ENCODE measurements at regions not wholly inside any gene's neighbourhood (a gene's known extent, or its start where the extent isn't known, plus 50 kb on each side); places are given as distances from the start of the nearest gene placed in this dataset.

DNA sequence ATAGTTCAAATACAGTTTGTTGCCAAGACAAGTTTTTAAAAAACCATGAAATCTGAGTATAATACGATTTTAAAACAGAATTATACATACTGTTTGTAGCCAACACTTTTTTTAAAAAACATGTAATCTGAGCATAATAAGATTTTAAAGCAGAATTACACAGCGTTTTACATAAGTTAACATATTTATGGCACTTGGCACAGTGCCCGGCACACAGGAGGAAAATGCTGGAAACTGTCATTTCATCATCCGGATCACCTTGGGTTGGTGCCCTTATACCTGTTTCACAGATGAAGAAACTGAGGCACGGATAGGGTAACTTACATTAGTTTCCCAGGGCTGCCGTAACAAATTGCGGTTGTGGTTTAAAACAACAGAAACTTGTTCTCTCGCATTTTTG, 193.0 kb downstream of the BMP7 start:
- TF ChIP-seq, protein P1, sequence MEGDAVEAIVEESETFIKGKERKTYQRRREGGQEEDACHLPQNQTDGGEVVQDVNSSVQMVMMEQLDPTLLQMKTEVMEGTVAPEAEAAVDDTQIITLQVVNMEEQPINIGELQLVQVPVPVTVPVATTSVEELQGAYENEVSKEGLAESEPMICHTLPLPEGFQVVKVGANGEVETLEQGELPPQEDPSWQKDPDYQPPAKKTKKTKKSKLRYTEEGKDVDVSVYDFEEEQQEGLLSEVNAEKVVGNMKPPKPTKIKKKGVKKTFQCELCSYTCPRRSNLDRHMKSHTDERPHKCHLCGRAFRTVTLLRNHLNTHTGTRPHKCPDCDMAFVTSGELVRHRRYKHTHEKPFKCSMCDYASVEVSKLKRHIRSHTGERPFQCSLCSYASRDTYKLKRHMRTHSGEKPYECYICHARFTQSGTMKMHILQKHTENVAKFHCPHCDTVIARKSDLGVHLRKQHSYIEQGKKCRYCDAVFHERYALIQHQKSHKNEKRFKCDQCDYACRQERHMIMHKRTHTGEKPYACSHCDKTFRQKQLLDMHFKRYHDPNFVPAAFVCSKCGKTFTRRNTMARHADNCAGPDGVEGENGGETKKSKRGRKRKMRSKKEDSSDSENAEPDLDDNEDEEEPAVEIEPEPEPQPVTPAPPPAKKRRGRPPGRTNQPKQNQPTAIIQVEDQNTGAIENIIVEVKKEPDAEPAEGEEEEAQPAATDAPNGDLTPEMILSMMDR (IDR thresholded peaks at IDR 0.05; ENCODE audit: insufficient read depth, low read depth, low read length, missing control alignments): no peak
- no peak for DNase-seq (ENCODE audit: low read depth)
- no peak overlapping the region for H3K4me3 ChIP-seq (ENCODE audit: low read depth, low read length)

DNA sequence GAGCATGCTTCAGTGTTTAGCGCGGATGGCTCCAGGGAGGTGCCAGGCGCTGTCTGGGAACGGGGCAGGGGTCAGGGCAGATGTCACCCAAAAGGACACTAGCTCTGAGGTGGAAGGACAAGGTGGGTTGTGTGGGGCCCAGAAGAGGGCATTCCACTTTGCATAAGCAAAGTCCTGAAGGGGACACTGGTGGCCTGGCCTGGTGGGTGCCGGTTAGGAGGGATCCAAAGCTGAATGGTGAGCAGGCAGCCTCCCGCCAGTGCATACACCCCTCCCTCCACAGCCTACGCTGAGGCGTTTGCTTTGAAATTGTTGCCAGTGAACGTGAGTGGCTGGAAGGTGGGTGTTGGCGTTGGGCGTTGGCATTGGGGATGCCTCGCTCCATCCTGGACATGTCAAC, 192.1 kb downstream of the BMP7 start:
- TF ChIP-seq, protein P1 (IDR thresholded peaks at IDR 0.05; ENCODE audit: insufficient read depth, low read depth, low read length, missing control alignments): no peak
- no peak overlapping the region for H3K4me3 ChIP-seq (ENCODE audit: low read depth, low read length)
- DNase-seq (ENCODE audit: low read depth): no peak

DNA sequence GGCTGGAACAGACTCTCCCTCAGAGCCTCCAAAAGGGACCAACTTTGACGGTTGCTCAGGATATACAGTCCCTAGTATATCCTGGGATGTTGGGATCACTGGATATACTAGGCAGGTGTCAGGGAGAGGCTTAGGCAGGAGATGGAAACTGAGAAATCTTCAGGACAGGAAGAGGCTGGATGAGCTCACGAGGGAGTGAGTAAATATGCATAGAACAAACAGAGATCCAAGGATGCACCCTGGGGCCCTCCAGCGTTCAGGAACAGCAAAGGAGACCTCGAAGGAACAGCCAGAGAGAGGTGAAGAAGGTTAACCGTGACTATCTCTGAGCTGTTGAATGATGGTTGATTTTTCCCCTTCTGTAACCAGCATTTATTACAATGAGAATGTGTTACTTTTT, 191.3 kb downstream of the BMP7 start:
- TF ChIP-seq, protein P1 (IDR thresholded peaks at IDR 0.05; ENCODE audit: insufficient read depth, low read depth, low read length, missing control alignments): no peak
- no peak for DNase-seq (ENCODE audit: low read depth)
- no peak overlapping the region for H3K4me3 ChIP-seq (ENCODE audit: low read depth, low read length)

DNA sequence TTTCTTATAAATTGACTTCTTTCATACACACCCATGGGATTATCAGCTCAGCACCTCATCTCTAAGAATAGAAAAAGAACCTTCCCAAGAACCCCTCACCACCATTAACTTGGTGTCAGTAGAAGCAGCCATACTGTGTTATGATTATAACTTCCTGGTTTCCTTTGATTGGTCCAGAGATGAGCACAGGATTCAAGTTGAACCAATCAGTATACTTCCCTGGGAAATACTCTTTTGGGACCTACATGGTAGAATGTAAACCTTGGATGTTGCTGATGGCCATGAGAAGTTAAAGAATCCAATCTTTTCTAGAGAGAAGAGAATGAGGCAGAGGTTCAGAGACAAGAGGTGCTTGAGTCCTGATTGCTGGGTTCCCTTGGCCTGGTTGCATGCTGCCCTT, 190.8 kb downstream of the BMP7 start:
- DNase-seq (ENCODE audit: low read depth): no peak
- no peak overlapping the region for H3K4me3 ChIP-seq (ENCODE audit: low read depth, low read length)
- TF ChIP-seq, protein P1 (IDR thresholded peaks at IDR 0.05; ENCODE audit: insufficient read depth, low read depth, low read length, missing control alignments): no peak

DNA sequence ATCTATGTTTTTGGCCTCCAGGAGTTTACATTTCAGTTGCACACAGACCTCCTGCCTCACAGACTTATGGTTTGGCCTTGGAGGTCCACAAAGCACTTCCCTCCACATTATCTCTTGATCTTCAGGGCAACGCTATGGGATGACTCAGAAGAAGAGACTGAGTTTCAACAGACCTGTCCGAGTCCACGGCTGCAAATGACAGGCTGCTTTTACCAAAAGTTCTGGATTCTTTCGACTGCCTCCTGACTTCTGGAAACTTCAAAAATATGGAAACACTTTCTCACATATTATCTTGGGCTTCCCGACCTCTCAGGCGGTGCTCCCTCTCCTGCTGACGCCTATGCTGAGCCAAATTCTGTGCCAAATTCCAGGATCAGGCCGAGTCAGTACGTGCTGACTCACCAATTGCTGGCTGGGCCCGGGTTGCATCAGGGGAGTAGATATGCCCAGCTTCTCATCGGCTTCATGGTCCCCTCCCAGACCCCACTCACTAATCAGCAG, 190.2 kb downstream of the BMP7 start:
- no peak for DNase-seq (ENCODE audit: low read depth)
- H3K4me3 ChIP-seq (ENCODE audit: low read depth, low read length): no peak overlapping the region
- TF ChIP-seq, protein P1 (IDR thresholded peaks at IDR 0.05; ENCODE audit: insufficient read depth, low read depth, low read length, missing control alignments): no peak

DNA sequence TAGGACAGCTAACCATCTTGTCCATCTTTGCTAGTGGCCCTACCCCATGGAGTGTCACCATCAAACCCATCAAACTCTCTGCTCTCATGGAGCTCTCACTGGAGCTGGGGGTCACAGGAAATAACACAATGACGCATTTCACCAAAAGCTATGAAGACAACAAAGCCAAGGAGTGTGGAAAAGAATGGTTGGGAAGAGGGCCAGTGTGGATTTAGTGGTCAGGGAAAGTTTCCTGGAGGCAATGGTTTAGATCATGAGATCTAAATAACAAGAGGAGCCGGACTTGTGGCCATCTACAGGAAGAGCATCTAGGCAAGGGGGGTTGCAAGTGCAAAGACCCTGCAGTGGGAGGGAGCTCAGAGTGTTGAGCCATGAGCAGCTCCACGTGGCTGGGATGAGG, 189.5 kb downstream of the BMP7 start:
- no peak overlapping the region for H3K4me3 ChIP-seq (ENCODE audit: low read depth, low read length)
- no peak for DNase-seq (ENCODE audit: low read depth)
- TF ChIP-seq, protein P1 (IDR thresholded peaks at IDR 0.05; ENCODE audit: insufficient read depth, low read depth, low read length, missing control alignments): no peak

DNA sequence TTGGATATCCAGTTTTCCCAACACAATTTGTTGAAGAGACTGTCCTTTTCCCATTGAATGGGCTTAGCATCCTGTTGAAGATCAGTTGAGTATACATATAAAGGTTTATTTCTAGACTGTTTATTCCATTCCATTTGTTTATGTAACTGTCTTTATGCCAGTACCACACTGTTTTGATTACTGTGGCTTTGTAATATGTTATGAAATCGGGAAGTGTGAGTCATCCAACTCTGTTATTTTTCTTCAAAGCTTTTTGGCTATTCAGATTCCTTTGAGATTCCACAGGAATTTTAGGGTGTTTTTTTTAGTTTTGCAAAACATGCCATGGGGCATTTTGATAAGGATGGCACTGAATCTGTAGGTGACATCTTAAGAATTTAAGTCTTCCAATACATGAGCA, 188.3 kb downstream of the BMP7 start:
- DNase-seq (ENCODE audit: low read depth): no peak
- TF ChIP-seq, protein P1 (IDR thresholded peaks at IDR 0.05; ENCODE audit: insufficient read depth, low read depth, low read length, missing control alignments): no peak
- no peak overlapping the region for H3K4me3 ChIP-seq (ENCODE audit: low read depth, low read length)
